Activated T-helper 1 cell treated with anti-CD3 and anti-CD28 coated beads, Interleukin-12 subunit alpha, Interleukin-12 subunit beta, Interleukin-2, Interleukin-4 antibody, amounts not matched to agents 30 ng/mL and 10 ng/mL and 1 ng/mL, durations not matched to agents 14 hours and 24 hours and 36 hours (primary cell): ENCODE measurements at regions not wholly inside any gene's neighbourhood (a gene's known extent, or its start where the extent isn't known, plus 50 kb on each side); places are given as distances from the start of the nearest gene placed in this dataset.
"Not testable (repeated sequence)": the region's sequence is repeated elsewhere in the genome, so short reads cannot be mapped to it uniquely, and the experiment has no call there.

Experiments
- DNase-seq: peaks from one replicate; pipeline ENCODE4 v3.0.0; 2021; ENCODE audit warnings: low spot score
- H3K27ac Mint-ChIP-seq: one replicate; pipeline ENCODE4 v1.8.0; 2021; ENCODE audit warnings: mild to moderate bottlenecking, mixed read lengths
- H3K27me3 Mint-ChIP-seq: one replicate; pipeline ENCODE4 v1.8.0; 2022; ENCODE audit warnings: mild to moderate bottlenecking, moderate library complexity, mixed read lengths; ENCODE audit not compliant: insufficient read depth
- H3K36me3 Mint-ChIP-seq: one replicate; pipeline ENCODE4 v1.8.0; 2021; ENCODE audit warnings: low read depth, mixed read lengths
- H3K4me1 Mint-ChIP-seq: one replicate; pipeline ENCODE4 v1.8.0; 2021; ENCODE audit warnings: low read depth, mixed read lengths
- H3K4me3 Mint-ChIP-seq: one replicate; pipeline ENCODE4 v1.8.0; 2021; ENCODE audit warnings: mild to moderate bottlenecking, moderate library complexity, mixed read lengths
- H3K9me3 Mint-ChIP-seq: one replicate; pipeline ENCODE4 v1.8.0; 2021; ENCODE audit warnings: mixed read lengths
- intact Hi-C: fragments of 100-400 bp; cut with micrococcal nuclease; formaldehyde crosslinking; loops from one replicate; pipeline ENCODE4 v1.15.1; 2024

DNA sequence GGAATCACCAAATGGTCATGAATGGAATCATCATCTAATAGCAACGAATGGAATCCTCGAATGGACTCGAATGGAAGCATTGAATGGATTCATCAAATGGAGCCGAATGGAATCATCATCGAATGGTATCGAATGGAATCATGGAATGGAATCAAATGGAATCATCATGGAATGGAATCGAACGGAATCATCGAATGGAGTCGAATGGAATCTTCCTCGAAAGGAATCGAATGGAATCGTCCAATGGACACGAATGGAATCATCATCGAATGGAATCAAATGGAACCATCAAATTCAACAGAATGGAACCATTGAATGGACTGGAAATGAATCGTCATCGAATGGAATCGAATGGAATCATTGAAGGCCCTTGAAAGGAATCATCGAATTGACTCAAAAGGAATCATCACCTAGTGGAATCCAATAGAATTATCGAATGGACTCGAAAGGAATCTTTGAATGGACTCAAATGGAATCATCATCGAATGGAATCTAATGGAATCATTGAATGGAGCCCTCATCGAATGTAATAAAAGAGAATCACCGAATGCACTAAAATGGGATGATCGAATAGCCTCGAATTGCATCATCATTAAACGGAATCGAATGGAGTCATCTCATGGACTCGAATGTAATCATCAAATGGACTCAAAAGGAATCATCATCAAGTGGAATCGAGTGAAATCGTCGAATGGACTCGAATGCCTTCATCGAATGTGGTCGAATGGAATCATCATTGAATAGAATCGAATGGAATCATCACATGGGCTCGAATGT, 236.7 kb downstream of the SHCBP1 start:
- H3K36me3 Mint-ChIP-seq, intact Hi-C loops, H3K4me3 Mint-ChIP-seq, H3K27me3 Mint-ChIP-seq, H3K27ac Mint-ChIP-seq, H3K4me1 Mint-ChIP-seq: not testable (repeated sequence)
- DNase-seq, result peak; percentile 47
- peaks cover 20% of the 10 kb centered on the region for H3K9me3 Mint-ChIP-seq

DNA sequence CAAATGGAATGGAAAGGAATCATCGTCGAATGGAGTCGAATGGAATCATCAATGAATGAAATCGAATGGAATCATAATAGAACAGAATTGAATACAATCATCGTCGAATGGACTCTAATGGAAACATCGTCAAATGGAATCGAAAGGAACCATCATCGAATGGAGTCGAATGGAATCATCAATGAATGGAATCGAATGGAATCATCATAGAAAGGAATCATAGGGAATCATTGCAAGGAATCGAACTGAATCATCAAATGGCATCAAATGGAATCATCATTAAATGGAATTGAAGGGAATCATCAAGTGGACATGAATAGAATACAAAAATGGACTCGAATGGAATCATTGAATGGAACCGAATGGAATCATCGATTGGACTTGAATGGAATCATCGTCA, 237.6 kb downstream of the SHCBP1 start:
- H3K36me3 Mint-ChIP-seq, H3K4me3 Mint-ChIP-seq, H3K27ac Mint-ChIP-seq, H3K27me3 Mint-ChIP-seq, intact Hi-C loops, H3K4me1 Mint-ChIP-seq, DNase-seq: not testable (repeated sequence)
- peaks cover 20% of the 10 kb centered on the region for H3K9me3 Mint-ChIP-seq

GRCh38 chr16:46382791-46383541, 238.2 kb downstream of the SHCBP1 start:
- H3K4me3 Mint-ChIP-seq, DNase-seq, H3K4me1 Mint-ChIP-seq, H3K27me3 Mint-ChIP-seq, intact Hi-C loops, H3K36me3 Mint-ChIP-seq, H3K27ac Mint-ChIP-seq: not testable (repeated sequence)
- H3K9me3 Mint-ChIP-seq, result peaks cover 20% of the 10 kb centered on the region

- H3K36me3 Mint-ChIP-seq, H3K27me3 Mint-ChIP-seq, H3K4me1 Mint-ChIP-seq, intact Hi-C loops, H3K27ac Mint-ChIP-seq, H3K4me3 Mint-ChIP-seq, DNase-seq: not testable (repeated sequence)
- peaks cover 14% of the 10 kb centered on the region for H3K9me3 Mint-ChIP-seq
These were observed 239.1 kb downstream of the SHCBP1 start for GRCh38 chr16:46382079-46382478.

DNA sequence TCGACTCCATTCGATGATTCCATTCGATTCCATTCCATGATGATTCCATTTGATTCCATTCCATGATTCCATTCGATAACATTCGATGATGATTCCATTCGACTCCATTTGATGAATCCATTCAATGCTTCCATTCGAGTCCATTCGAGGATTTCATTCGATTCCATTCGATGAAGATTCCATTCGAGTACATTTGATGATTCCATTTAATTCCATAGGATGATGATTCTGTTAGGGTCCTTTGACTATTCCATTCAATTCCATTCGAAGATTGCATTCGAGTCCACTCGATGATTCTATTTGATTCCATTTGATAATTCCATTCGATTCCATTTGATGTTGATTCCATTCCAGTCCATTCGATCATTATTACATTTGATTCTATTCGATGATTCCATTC, 239.8 kb downstream of the SHCBP1 start:
- intact Hi-C loops, DNase-seq, H3K27ac Mint-ChIP-seq, H3K27me3 Mint-ChIP-seq, H3K36me3 Mint-ChIP-seq, H3K4me1 Mint-ChIP-seq, H3K4me3 Mint-ChIP-seq: not testable (repeated sequence)
- peaks cover 11% of the 10 kb centered on the region for H3K9me3 Mint-ChIP-seq
